Vagina (tissue), 2 donors: ENCODE measurements at regions not wholly inside any gene's neighbourhood (a gene's known extent, or its start where the extent isn't known, plus 50 kb on each side); places are given as distances from the start of the nearest gene placed in this dataset.
"Not testable (repeated sequence)": the region's sequence is repeated elsewhere in the genome, so short reads cannot be mapped to it uniquely, and the experiment has no call there.

Experiments
- CTCF ChIP-seq, 3 experiments: fragments of 450-650 bp in 2 of 3; fragments of 200-600 bp in 1 of 3; sonication (generic) in 1 of 3; IDR thresholded peaks; one replicate each; pipeline ENCODE4 v1.5.1; 2017 to 2019; ENCODE audit warnings: antibody characterized with exemption in 3 of 3, mild to moderate bottlenecking in 2 of 3, moderate library complexity in 2 of 3
- POLR2A ChIP-seq, 2 donors: fragments of 450-650 bp; IDR thresholded peaks; one replicate each; pipeline ENCODE4 v1.6.1; 2017; ENCODE audit warnings: antibody characterized with exemption in 2 of 2, mild to moderate bottlenecking in 2 of 2, moderate library complexity in 2 of 2
- POLR2AphosphoS5 ChIP-seq, 2 donors: sonication (generic); formaldehyde crosslinking; IDR thresholded peaks; one replicate each; pipeline ENCODE4 v1.9.0; 2017; ENCODE audit warnings: antibody characterized with exemption in 2 of 2, mild to moderate bottlenecking in 2 of 2, low read depth in 1 of 2; ENCODE audit not compliant: insufficient read depth in 1 of 2

- TF ChIP-seq POLR2A (IDR thresholded peaks at IDR 0.05); POLR2AphosphoS5 (IDR thresholded peaks at IDR 0.05; ENCODE audit: insufficient read depth in 1 of 2, low read depth in 1 of 2): not testable (repeated sequence)
- TF ChIP-seq CTCF (IDR thresholded peaks at IDR 0.05), result peak; percentile 36 to 65 (median 41)
These were observed 559.8 kb downstream of the SPATA31A6 start for GRCh38 chr9:42743030-42743814.
